ENCODE measurements at regions not wholly inside any gene's neighbourhood (a gene's known extent, or its start where the extent isn't known, plus 50 kb on each side); places are given as distances from the start of the nearest gene placed in this dataset.

GRCh38 chr7:155864991-155865690, 52.9 kb upstream of the SHH start:
- DNase-seq (no peak), ATAC-seq (ENCODE audit: low read depth) (no peak)
- no peak overlapping the region for H2BK120ac ChIP-seq (ENCODE audit: low read depth, low read length)
- H3K14ac ChIP-seq (replicated peaks; ENCODE audit: low read depth, low read length): no peak overlapping the region
- no peaks in the 10 kb centered on the region for H3K9me1 ChIP-seq (ENCODE audit: insufficient read depth, low read length)
- no peaks in the 10 kb centered on the region for H3K79me1 ChIP-seq (ENCODE audit: low read depth in 1 of 2, low read length in 2 of 2)
- H3K36me3 ChIP-seq (ENCODE audit: control insufficient read depth, insufficient read depth, low read length): no peaks in the 10 kb centered on the region
- no peak overlapping the region for H3K18ac ChIP-seq (ENCODE audit: low read depth, low read length)
- H3K4ac ChIP-seq (ENCODE audit: low read depth, low read length): no peak overlapping the region
- TF ChIP-seq CHD1 (IDR thresholded peaks at IDR 0.05; ENCODE audit: low read depth, low read length) (no peak), BHLHE40 (IDR thresholded peaks at IDR 0.05; ENCODE audit: low read depth, low read length) (no peak), FOS (IDR thresholded peaks at IDR 0.05; ENCODE audit: low read depth, low read length) (no peak), CEBPB (IDR thresholded peaks at IDR 0.05; ENCODE audit: low read depth, low read length) (no peak), SMC3 (IDR thresholded peaks at IDR 0.05; ENCODE audit: low read depth, low read length) (no peak), RFX5 (IDR thresholded peaks at IDR 0.05; ENCODE audit: low read depth, low read length) (no peak), CTCF (conservative IDR thresholded peaks at IDR 0.05; ENCODE audit: low read depth, low read length) (no peak), USF2 (IDR thresholded peaks at IDR 0.05; ENCODE audit: low read depth, low read length) (no peak), MAZ (IDR thresholded peaks at IDR 0.05; ENCODE audit: borderline replicate concordance, low read depth, low read length) (no peak), NFE2L2 (IDR thresholded peaks at IDR 0.05; ENCODE audit: low read depth, low read length) (no peak), MXI1 (IDR thresholded peaks at IDR 0.05; ENCODE audit: borderline replicate concordance, low read depth, low read length) (no peak), RCOR1 (IDR thresholded peaks at IDR 0.05; ENCODE audit: insufficient replicate concordance, low read length) (no peak), ELK1 (IDR thresholded peaks at IDR 0.05; ENCODE audit: borderline replicate concordance, low read depth, low read length) (no peak), MAFK (IDR thresholded peaks at IDR 0.05; ENCODE audit: low read depth, low read length) (no peak), POLR2A (IDR thresholded peaks at IDR 0.05; ENCODE audit: low read depth, low read length) (no peak), RAD21 (IDR thresholded peaks at IDR 0.05; ENCODE audit: low read length) (no peak)
- in situ Hi-C loops (cut with MboI; ENCODE audit: low sequenced_read_pairs): no loop called here
- no peak overlapping the region for H2AK9ac ChIP-seq (replicated peaks; ENCODE audit: low read depth, low read length, poor library complexity)
- no peak overlapping the region for H3K23ac ChIP-seq (ENCODE audit: low read depth, low read length)
- intact Hi-C loops (cut with micrococcal nuclease): no loop called here
- H3K9me3 ChIP-seq (ENCODE audit: control insufficient read depth, insufficient read depth, low read length): peaks cover 9% of the 10 kb centered on the region; the same call in 1 of the 2 replicates
- BruUV-seq (replicated peaks): no TSS peak
- no peak overlapping the region for H2AFZ ChIP-seq (replicated peaks; ENCODE audit: low read length, poor library complexity)
- H4K5ac ChIP-seq (ENCODE audit: low read depth, low read length): no peak overlapping the region
- no peak overlapping the region for H3K9ac ChIP-seq (ENCODE audit: low read depth, low read length)
- H3K4me1 ChIP-seq (ENCODE audit: control insufficient read depth, insufficient read depth, low read length): peaks cover 5% of the 10 kb centered on the region; the same call in 1 of the 2 replicates
- no peak overlapping the region for H2AK5ac ChIP-seq (ENCODE audit: low read depth, low read length)
- H3K27me3 ChIP-seq (ENCODE audit: control insufficient read depth, insufficient read depth, low read length): no peaks in the 10 kb centered on the region
- no peak overlapping the region for H3K4me2 ChIP-seq (ENCODE audit: low read depth, low read length)
- H3K56ac ChIP-seq (ENCODE audit: extremely low read depth, insufficient read depth, low read length): no peak overlapping the region
- H3K27ac ChIP-seq (ENCODE audit: insufficient read depth, low read length): no peak overlapping the region
- H2BK20ac ChIP-seq (ENCODE audit: low read depth, low read length): no peak overlapping the region
- H4K8ac ChIP-seq (ENCODE audit: low read depth in 2 of 2, low read length in 2 of 2): no peak overlapping the region
- no peak overlapping the region for H4K91ac ChIP-seq (ENCODE audit: insufficient read depth, low read depth, low read length)
- ChIA-PET POLR2A (ENCODE audit: unreplicated experiment) (no interaction called here), CTCF (no interaction called here)
- H4K20me1 ChIP-seq (ENCODE audit: insufficient read depth, low read length): no peaks in the 10 kb centered on the region
- dilution Hi-C loops (cut with HindIII; ENCODE audit: low sequenced_read_pairs, unreplicated experiment): no loop called here
- 50% methylated on average over 4 of the region's 11 CpGs; no CpG with 5 or more reads in 1 of the 2 experiments for WGBS, 2 experiments (ENCODE audit: extremely low coverage in 2 of 2, insufficient read length in 1 of 2)
- H3K4me3 ChIP-seq (ENCODE audit: insufficient read depth, low read depth, low read length): no peak overlapping the region
- H2BK5ac ChIP-seq (ENCODE audit: low read depth, low read length, poor library complexity, severe bottlenecking): no peak overlapping the region
- H2BK15ac ChIP-seq (ENCODE audit: low read depth, low read length): no peak overlapping the region
